NCI-H446 treated with DMSO at 0.1 percent for 48 hours (cell line): ENCODE measurements at regions not wholly inside any gene's neighbourhood (a gene's known extent, or its start where the extent isn't known, plus 50 kb on each side); places are given as distances from the start of the nearest gene placed in this dataset.
A peak's percentile ranks its signal among the peaks of the same experiment; 100 is the strongest.
"Not testable (repeated sequence)": the region's sequence is repeated elsewhere in the genome, so short reads cannot be mapped to it uniquely, and the experiment has no call there.

Experiments
- DNase-seq: peaks from one replicate; lab custom pipeline; 2025; lab: John Stamatoyannopoulos, UW

- no peak for DNase-seq
Measured at GRCh38 chr2:84052043-84052442, 407.0 kb downstream of the SUCLG1 start.

- no peak for DNase-seq
Measured at GRCh38 chr2:84048964-84049363, 410.1 kb downstream of the SUCLG1 start.

DNA sequence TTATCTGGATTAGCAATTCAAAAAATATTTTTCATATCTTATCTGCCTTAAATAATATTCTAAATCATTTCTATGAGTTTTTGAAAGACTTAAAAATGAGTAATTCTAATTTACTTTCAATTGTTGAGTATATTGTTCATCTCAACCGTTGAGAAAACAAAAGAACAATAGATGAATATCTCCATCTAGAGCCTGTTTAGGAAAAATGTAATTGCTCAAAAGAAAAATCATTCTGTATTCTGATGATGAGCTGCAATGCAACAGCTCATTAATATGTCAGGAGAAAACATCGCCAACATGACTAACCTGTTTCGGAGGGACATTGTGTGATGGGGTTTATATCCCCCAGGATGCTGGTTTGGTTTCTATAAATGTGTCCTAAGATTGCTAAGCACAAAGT is 417.6 kb downstream of the SUCLG1 start:
- no peak for DNase-seq

DNA sequence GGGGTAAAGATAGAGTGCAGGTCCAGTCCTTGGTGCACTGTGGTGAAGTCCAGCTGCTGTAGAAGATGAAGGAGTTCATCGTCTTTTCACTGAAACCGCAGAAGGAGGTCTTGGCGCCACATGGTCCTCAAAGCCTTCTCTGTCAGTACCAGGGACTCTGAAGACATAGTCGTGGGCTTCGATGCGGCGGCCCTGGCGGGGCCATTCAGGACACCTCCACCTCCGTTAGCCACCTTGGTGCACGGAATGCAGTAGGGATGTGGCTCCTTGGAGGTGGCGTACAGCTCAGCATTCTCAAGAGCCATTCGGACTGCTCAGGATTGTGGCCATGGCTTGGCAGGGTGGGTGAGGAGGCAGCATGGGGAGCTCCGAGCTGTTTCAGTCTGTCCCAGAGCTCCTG is 418.8 kb downstream of the SUCLG1 start:
- DNase-seq = no peak

DNA sequence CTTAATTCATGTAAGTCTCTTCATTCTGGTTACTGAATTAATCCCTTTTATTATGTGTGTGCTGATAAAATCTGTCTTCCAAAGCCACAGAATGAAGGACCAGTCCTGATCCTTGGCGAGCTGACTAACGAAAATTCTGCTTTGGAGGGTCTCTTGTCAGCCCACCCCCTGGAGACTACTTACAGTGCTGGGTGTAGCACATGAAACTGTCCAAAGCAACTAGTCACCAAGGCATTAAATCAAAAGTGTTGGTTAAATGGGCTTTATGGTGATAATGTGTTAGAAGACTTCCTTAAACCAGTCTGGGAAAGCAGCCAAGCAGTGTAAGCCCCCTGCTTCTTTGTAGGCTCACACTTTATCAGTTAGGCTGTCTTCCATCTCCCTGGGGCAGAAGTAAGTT is 420.2 kb downstream of the SUCLG1 start:
- no peak for DNase-seq

- DNase-seq = no peak
Measured at GRCh38 chr2:84033347-84033974, 425.6 kb downstream of the SUCLG1 start.

- DNase-seq = no peak
Measured at GRCh38 chr2:84031312-84032050, 427.6 kb downstream of the SUCLG1 start.

DNA sequence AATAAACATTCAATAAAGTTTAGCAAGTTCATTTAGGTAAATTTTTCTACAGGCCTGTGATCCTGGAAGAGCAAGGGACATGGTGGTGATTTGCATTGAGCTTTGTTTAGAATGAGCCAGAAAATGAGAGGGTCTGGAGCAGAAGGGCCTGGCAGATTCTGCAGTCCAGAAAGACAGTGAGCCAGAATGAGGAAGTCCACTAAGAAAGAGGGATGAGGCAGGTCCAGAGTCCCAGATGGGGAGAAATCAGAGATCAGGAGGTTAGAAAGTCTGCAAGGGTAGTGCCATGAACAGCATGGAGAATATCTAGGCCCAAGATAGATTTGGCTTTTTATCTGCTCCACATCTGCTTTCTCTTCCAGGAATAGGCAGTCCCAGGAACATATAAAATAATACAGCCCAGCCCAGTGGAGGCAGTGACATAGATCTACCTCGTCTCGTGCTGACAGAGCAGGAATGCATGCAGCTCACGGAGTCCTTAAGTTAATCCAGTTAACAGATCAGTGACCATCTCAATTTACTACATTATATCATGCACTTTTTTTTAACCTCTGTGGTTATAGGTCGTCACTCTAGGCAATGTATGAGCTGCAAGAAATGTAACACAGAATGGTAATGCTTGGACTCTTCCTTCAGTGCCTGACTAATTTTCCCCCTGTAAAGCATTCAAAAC is 429.0 kb downstream of the SUCLG1 start:
- DNase-seq = no peak

DNA sequence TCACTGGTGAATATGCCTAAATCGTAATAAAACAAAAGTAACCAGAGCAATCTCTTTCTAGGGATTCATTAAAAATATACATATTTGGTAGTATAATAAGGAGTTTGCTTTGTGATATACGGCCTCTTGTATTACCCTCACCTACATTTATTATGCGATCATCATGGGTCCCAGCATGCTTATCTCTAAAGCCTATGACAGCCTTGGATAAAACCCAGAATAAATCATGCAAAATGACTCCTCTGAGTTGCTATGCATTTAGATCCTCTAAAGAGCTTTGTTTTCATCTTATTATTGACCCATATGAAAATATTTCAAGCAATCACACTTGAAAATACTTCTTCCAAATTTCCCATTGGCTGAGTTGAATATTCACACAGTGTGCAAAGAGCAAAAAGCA is 432.3 kb downstream of the SUCLG1 start:
- DNase-seq = no peak

GRCh38 chr2:84022810-84023431 is 436.2 kb downstream of the SUCLG1 start:
- DNase-seq = peak; percentile 18

- no peak for DNase-seq
Measured at GRCh38 chr2:84017010-84017409, 442.1 kb downstream of the SUCLG1 start.

DNA sequence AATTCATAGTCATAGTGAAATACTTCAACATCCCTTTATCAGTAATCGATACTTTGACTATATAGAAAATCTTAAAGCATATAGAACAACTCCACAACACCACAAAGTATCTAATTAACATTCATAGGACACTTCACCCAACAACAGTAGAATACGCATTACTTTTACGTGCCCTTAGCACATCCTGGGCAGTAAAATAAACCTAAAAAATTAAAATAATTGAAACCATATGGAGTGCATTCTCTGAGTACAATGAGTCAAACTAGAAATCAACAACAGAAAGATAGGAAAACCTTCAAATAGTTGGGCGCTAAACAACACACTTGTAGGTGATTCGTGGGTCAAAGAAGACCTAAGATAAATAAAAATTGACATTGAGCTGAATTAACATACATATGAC is 442.9 kb downstream of the SUCLG1 start:
- DNase-seq = no peak

DNA sequence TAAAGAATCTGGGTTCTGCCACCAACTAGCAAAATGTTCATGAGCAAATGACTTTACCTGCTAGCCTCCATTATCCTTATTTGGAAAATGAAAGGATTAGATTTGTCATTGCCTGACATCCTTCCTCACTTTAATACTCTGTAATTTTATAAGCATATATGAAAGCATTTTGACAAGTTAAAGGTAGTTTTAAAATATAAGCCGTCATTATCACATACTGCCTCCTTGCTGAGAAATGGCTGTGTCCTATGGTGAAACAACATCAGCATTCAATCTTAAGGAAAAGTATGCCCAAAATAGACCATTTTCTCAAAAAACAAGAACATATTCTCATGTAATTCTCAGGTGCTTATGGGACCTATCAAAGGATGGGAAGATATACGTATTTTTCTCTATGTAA is 461.2 kb downstream of the SUCLG1 start:
- DNase-seq = no peak

DNA sequence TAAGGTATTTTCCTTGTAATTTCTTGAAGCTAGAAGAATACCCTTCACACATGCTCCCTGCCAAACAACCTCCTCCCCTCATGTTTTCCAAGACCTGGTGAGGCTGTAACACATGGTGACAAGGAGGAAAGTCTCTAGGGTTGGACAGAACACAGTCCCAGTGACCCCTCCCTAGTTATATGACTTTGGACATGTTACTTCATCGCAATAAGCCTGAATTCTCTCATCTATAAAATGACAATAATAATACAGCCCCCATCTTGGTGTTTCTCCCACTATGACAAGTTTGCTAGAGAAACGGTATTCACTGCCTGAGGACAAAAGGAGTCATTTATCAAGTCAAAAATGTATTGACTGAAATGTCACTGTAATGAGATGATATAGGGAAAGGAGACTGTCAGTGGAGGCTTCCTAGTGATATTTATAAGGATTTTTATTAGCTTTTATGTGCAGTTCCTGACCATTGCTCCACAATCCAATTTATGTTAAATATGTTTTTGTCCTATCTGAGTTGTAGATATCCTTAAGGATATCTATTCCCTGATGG is 464.4 kb downstream of the SUCLG1 start:
- DNase-seq = no peak

GRCh38 chr2:83993873-83994632 is 465.0 kb downstream of the SUCLG1 start:
- DNase-seq = no peak

DNA sequence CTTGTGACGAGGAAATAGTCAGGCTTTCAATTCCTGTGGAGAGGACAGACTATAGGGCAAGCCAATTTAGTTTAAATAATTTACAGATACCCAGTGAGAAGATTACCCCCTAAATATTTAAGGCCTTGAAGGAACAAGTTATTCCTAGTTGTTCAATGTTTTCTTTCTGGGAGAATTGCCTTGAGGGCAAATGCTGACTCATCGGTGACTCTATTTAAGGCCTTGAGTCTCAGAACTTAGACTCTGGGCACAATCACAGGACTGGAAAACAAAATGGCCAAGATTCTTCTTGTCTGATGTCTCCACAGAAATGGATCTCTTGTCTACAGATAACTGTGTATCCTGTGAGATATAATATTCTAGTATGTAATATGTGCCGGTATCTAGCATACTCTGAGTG is 467.1 kb downstream of the SUCLG1 start:
- no peak for DNase-seq

DNA sequence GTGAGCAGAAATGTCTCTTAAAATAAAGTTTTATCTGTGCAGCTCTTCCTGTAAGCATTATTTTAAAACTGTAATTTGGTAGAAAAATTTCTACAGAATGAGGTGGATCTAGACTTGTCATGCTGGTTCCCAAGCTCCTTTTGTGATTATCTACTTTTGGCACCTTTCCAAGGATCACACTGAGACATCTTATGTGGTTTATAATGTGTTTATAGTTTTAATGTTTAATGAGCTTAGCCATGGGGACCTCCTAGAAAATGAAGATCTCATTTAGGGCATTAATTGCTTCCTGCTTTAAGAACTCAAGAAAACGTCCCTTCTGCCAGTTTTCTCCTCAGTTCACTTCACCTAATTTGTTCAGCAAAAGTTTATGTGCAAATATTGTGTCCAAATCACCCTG is 468.4 kb downstream of the SUCLG1 start:
- no peak for DNase-seq

GRCh38 chr2:83976628-83977027 is 482.5 kb downstream of the SUCLG1 start:
- not testable (repeated sequence) for DNase-seq

DNA sequence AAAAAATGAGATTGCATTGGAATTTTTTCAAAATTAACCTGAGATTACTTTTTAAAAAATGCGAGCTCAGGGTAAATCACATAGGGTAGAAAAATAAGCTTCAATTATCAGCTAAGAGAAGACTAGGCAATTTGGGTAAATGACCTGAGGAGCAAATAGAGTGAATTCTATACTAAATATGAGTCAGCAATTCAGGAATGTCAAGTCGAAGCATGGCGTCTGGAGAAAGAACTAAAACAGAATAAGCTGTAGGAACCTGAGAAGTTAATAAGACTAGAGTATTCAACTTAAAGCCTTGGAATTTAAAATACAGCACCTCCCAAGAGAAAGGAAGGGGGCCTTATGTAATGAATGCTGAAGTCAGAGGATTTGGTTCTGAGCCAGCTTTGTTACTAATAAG is 487.0 kb downstream of the SUCLG1 start:
- DNase-seq = no peak

GRCh38 chr2:83971547-83971946 is 487.5 kb downstream of the SUCLG1 start:
- DNase-seq = no peak

- DNase-seq = no peak
Measured at GRCh38 chr2:83970217-83970929, 488.7 kb downstream of the SUCLG1 start.
